ENCODE measurements at regions not wholly inside any gene's neighbourhood (a gene's known extent, or its start where the extent isn't known, plus 50 kb on each side); places are given as distances from the start of the nearest gene placed in this dataset.

- TF ChIP-seq CTCF (conservative IDR thresholded peaks at IDR 0.05; ENCODE audit: low read length) (no peak), EZH2phosphoT487 (IDR thresholded peaks at IDR 0.05; ENCODE audit: borderline replicate concordance) (no peak)
Observed at GRCh38 chr7:21077602-21078001, 290.9 kb upstream of the SP8 start.
